IMR-90 (cell line): ENCODE measurements at regions not wholly inside any gene's neighbourhood (a gene's known extent, or its start where the extent isn't known, plus 50 kb on each side); places are given as distances from the start of the nearest gene placed in this dataset.

ENCODE experiments used
- ATAC-seq: fragments of 200-7000 bp; cut with Tn5 transposase; 2 replicates; pipeline ENCODE4 v1.9.1; 2020; ENCODE audit warnings: low read depth, mild to moderate bottlenecking, moderate library complexity
- BruUV-seq: library from RNA; stranded (reverse); fragments of 400-500 nt; replicated peaks from 2 replicates; lab custom pipeline; 2021; lab: Mats Ljungman, UMichigan
- CTCF ChIA-PET: fragments of 300-600 bp; formaldehyde crosslinking; extraction: SDS; loops from one replicate; lab custom pipeline; 2021; ENCODE audit warnings: antibody characterized with exemption; lab: Yijun Ruan, JAX
- POLR2A ChIA-PET: fragments of 300-600 bp; sonication (Branson Sonifier 250); formaldehyde crosslinking; loops from one replicate; lab custom pipeline; 2022; ENCODE audit warnings: antibody characterized with exemption; ENCODE audit not compliant: unreplicated experiment; lab: Charles Lee
- DNase-seq: peaks from one replicate; pipeline ENCODE4 v3.0.0; 2013
- H2AFZ ChIP-seq: replicated peaks from 2 replicates; pipeline ENCODE3; 2013; ENCODE audit warnings: low read length, mild to moderate bottlenecking; ENCODE audit not compliant: poor library complexity
- H2AK5ac ChIP-seq: 2 replicates; pipeline ENCODE4 v1.6.1; 2013; ENCODE audit warnings: low read depth, low read length, inconsistent platforms
- H2AK9ac ChIP-seq: replicated peaks from 2 replicates; pipeline ENCODE3; 2013; ENCODE audit warnings: mild to moderate bottlenecking, low read depth, low read length, moderate library complexity; ENCODE audit not compliant: poor library complexity
- H2BK120ac ChIP-seq: 2 replicates; pipeline ENCODE4 v1.6.1; 2013; ENCODE audit warnings: low read depth, low read length, inconsistent platforms
- H2BK15ac ChIP-seq: 3 replicates; pipeline ENCODE4 v1.6.1; 2013; ENCODE audit warnings: low read depth, low read length, inconsistent platforms
- H2BK20ac ChIP-seq: 2 replicates; pipeline ENCODE4 v1.6.1; 2013; ENCODE audit warnings: low read depth, mild to moderate bottlenecking, inconsistent platforms, low read length, moderate library complexity
- H2BK5ac ChIP-seq: 2 replicates; pipeline ENCODE4 v1.6.1; 2013; ENCODE audit warnings: mild to moderate bottlenecking, low read depth, low read length, inconsistent platforms; ENCODE audit not compliant: poor library complexity, severe bottlenecking
- H3K14ac ChIP-seq: replicated peaks from 2 replicates; pipeline ENCODE4 v1.6.1; 2013; ENCODE audit warnings: low read depth, low read length, inconsistent platforms
- H3K18ac ChIP-seq: 2 replicates; pipeline ENCODE4 v1.6.1; 2013; ENCODE audit warnings: low read depth, low read length, control low read depth
- H3K23ac ChIP-seq: 2 replicates; pipeline ENCODE4 v1.6.1; 2013; ENCODE audit warnings: low read depth, low read length, inconsistent platforms
- H3K27ac ChIP-seq: 2 replicates; pipeline ENCODE4 v1.5.1; 2013; ENCODE audit warnings: mild to moderate bottlenecking, control low read depth, low read length; ENCODE audit not compliant: insufficient read depth
- H3K27me3 ChIP-seq: 2 replicates; pipeline ENCODE4 v1.6.1; 2013; ENCODE audit warnings: low read length; ENCODE audit not compliant: control insufficient read depth, insufficient read depth
- H3K36me3 ChIP-seq: 2 replicates; pipeline ENCODE4 v1.6.1; 2013; ENCODE audit warnings: low read length, mixed read lengths; ENCODE audit not compliant: control insufficient read depth, insufficient read depth
- H3K4ac ChIP-seq: 2 replicates; pipeline ENCODE4 v1.6.1; 2013; ENCODE audit warnings: low read depth, low read length, inconsistent platforms
- H3K4me1 ChIP-seq: 2 replicates; pipeline ENCODE4 v1.6.1; 2013; ENCODE audit warnings: low read length, mixed read lengths; ENCODE audit not compliant: control insufficient read depth, insufficient read depth
- H3K4me2 ChIP-seq: 2 replicates; pipeline ENCODE4 v1.6.1; 2013; ENCODE audit warnings: low read depth, mild to moderate bottlenecking, control low read depth, low read length, moderate library complexity
- H3K4me3 ChIP-seq: 2 replicates; pipeline ENCODE4 v1.5.1; 2013; ENCODE audit warnings: low read depth, mild to moderate bottlenecking, control low read depth, low read length, moderate library complexity; ENCODE audit not compliant: insufficient read depth
- H3K56ac ChIP-seq: 2 replicates; pipeline ENCODE4 v1.6.1; 2013; ENCODE audit warnings: low read length, inconsistent platforms; ENCODE audit not compliant: insufficient read depth; ENCODE audit errors: extremely low read depth
- H3K79me1 ChIP-seq, 2 experiments: 2 replicates each; pipeline ENCODE4 v1.6.1; 2013; ENCODE audit warnings: low read length in 2 of 2, inconsistent platforms in 1 of 2, low read depth in 1 of 2
- H3K9ac ChIP-seq: 2 replicates; pipeline ENCODE4 v1.6.1; 2013; ENCODE audit warnings: low read depth, low read length, control low read depth
- H3K9me1 ChIP-seq: 2 replicates; pipeline ENCODE4 v1.6.1; 2013; ENCODE audit warnings: low read length, inconsistent platforms; ENCODE audit not compliant: insufficient read depth
- H3K9me3 ChIP-seq: 2 replicates; pipeline ENCODE4 v1.6.1; 2013; ENCODE audit warnings: low read length; ENCODE audit not compliant: control insufficient read depth, insufficient read depth
- H4K20me1 ChIP-seq: 2 replicates; pipeline ENCODE4 v1.6.1; 2013; ENCODE audit warnings: low read length, inconsistent platforms; ENCODE audit not compliant: insufficient read depth
- H4K5ac ChIP-seq: 2 replicates; pipeline ENCODE4 v1.6.1; 2013; ENCODE audit warnings: mild to moderate bottlenecking, low read depth, low read length, control low read depth
- H4K8ac ChIP-seq, 2 experiments: 2 replicates each; pipeline ENCODE4 v1.6.1; 2013; ENCODE audit warnings: low read depth in 2 of 2, low read length in 2 of 2, control low read depth in 1 of 2, inconsistent platforms in 1 of 2
- H4K91ac ChIP-seq: 2 replicates; pipeline ENCODE4 v1.6.1; 2013; ENCODE audit warnings: low read depth, low read length, inconsistent platforms; ENCODE audit not compliant: insufficient read depth
- BHLHE40 ChIP-seq: fragments of 150-350 bp; IDR thresholded peaks from 2 replicates; pipeline ENCODE4 v1.6.1; 2016; ENCODE audit warnings: mild to moderate bottlenecking, low read depth, low read length
- CEBPB ChIP-seq: IDR thresholded peaks from 2 replicates; pipeline ENCODE4 v1.6.1; 2012; ENCODE audit warnings: low read depth, low read length, improper control_type of control experiment
- CHD1 ChIP-seq: IDR thresholded peaks from 2 replicates; pipeline ENCODE4 v1.6.1; 2012; ENCODE audit warnings: low read depth, low read length, improper control_type of control experiment
- CTCF ChIP-seq: conservative IDR thresholded peaks from 2 replicates; pipeline ENCODE4 v1.5.1; 2012; ENCODE audit warnings: mild to moderate bottlenecking, low read depth, low read length, improper control_type of control experiment
- ELK1 ChIP-seq: fragments of 150-350 bp; IDR thresholded peaks from 2 replicates; pipeline ENCODE4 v1.6.1; 2016; ENCODE audit warnings: low read depth, mild to moderate bottlenecking, low read length, moderate library complexity, borderline replicate concordance
- FOS ChIP-seq: fragments of 150-350 bp; IDR thresholded peaks from 2 replicates; pipeline ENCODE4 v1.6.1; 2016; ENCODE audit warnings: low read depth, low read length
- MAFK ChIP-seq: IDR thresholded peaks from 2 replicates; pipeline ENCODE4 v1.6.1; 2012; ENCODE audit warnings: low read depth, low read length, improper control_type of control experiment
- MXI1 ChIP-seq: IDR thresholded peaks from 2 replicates; pipeline ENCODE4 v1.6.1; 2012; ENCODE audit warnings: low read depth, mild to moderate bottlenecking, low read length, moderate library complexity, borderline replicate concordance
- NFE2L2 ChIP-seq: fragments of 150-350 bp; IDR thresholded peaks from 2 replicates; pipeline ENCODE4 v1.6.1; 2016; ENCODE audit warnings: low read depth, mild to moderate bottlenecking, low read length
- POLR2A ChIP-seq: IDR thresholded peaks from 2 replicates; pipeline ENCODE4 v1.6.1; 2012; ENCODE audit warnings: mild to moderate bottlenecking, low read depth, low read length
- RAD21 ChIP-seq: IDR thresholded peaks from 2 replicates; pipeline ENCODE4 v1.6.1; 2012; ENCODE audit warnings: low read length, improper control_type of control experiment
- RCOR1 ChIP-seq: IDR thresholded peaks from 2 replicates; pipeline ENCODE4 v1.6.1; 2012; ENCODE audit warnings: mild to moderate bottlenecking, low read length, improper control_type of control experiment; ENCODE audit not compliant: insufficient replicate concordance
- RFX5 ChIP-seq: IDR thresholded peaks from 2 replicates; pipeline ENCODE4 v1.8.0; 2012; ENCODE audit warnings: low read depth, mild to moderate bottlenecking, low read length, moderate library complexity
- SMC3 ChIP-seq: fragments of 150-350 bp; IDR thresholded peaks from 2 replicates; pipeline ENCODE4 v1.6.1; 2016; ENCODE audit warnings: low read depth, mild to moderate bottlenecking, antibody characterized with exemption, low read length, moderate library complexity
- USF2 ChIP-seq: fragments of 150-350 bp; IDR thresholded peaks from 2 replicates; pipeline ENCODE4 v1.6.1; 2017; ENCODE audit warnings: mild to moderate bottlenecking, antibody characterized with exemption, low read length, low read depth
- dilution Hi-C: fragments of 300-500 bp; cut with HindIII; formaldehyde crosslinking; loops from one replicate; pipeline ENCODE4 v1.14.3; 2018; ENCODE audit warnings: low sequenced_read_pairs; ENCODE audit not compliant: unreplicated experiment
- in situ Hi-C: fragments of 300-500 bp; cut with MboI; formaldehyde crosslinking; loops from 3 replicates; pipeline ENCODE4 v1.14.3; 2019; ENCODE audit warnings: low sequenced_read_pairs, inconsistent platforms, mixed read lengths
- intact Hi-C: fragments of 100-400 bp; cut with micrococcal nuclease; formaldehyde crosslinking; loops from 2 replicates; pipeline ENCODE4 v1.10.0; 2022

GRCh38 chr2:84017010-84017409 is 442.1 kb downstream of the SUCLG1 start:
- CTCF ChIA-PET = no interaction called here
- Histone ChIP-seq H3K4me1 (no peaks in the 10 kb centered on the region), H3K4me3 (no peak overlapping the region), H2AFZ (no peak overlapping the region), H3K36me3 (no peaks in the 10 kb centered on the region), H3K27me3 (no peaks in the 10 kb centered on the region), H3K56ac (no peak overlapping the region), H3K9me3 (no peaks in the 10 kb centered on the region), H3K9ac (no peak overlapping the region), H3K27ac (no peak overlapping the region), H2AK9ac (no peak overlapping the region), H3K4ac (no peak overlapping the region), H4K91ac (no peak overlapping the region), H2BK120ac (no peak overlapping the region), H3K23ac (no peak overlapping the region), H2AK5ac (no peak overlapping the region), H3K4me2 (no peak overlapping the region), H4K8ac (no peak overlapping the region), H4K20me1 (no peaks in the 10 kb centered on the region), H2BK15ac (no peak overlapping the region), H2BK5ac (no peak overlapping the region), H2BK20ac (no peak overlapping the region), H3K79me1 (no peaks in the 10 kb centered on the region), H4K5ac (no peak overlapping the region), H3K9me1 (no peaks in the 10 kb centered on the region), H3K18ac (no peak overlapping the region), H3K14ac (no peak overlapping the region)
- dilution Hi-C loops (no loop called here), intact Hi-C loops (no loop called here), in situ Hi-C loops (no loop called here)
- BruUV-seq = no TSS peak
- TF ChIP-seq SMC3 = no peak
- TF ChIP-seq RFX5 = no peak
- TF ChIP-seq RCOR1 = no peak
- no peak for TF ChIP-seq CEBPB
- TF ChIP-seq BHLHE40 = no peak
- TF ChIP-seq FOS = no peak
- TF ChIP-seq NFE2L2 = no peak
- no peak for TF ChIP-seq MXI1
- TF ChIP-seq CHD1 = no peak
- no peak for TF ChIP-seq CTCF
- no peak for TF ChIP-seq USF2
- no peak for TF ChIP-seq RAD21
- no peak for TF ChIP-seq POLR2A
- no peak for TF ChIP-seq ELK1
- TF ChIP-seq MAFK = no peak
- DNase-seq = no peak
- POLR2A ChIA-PET = no interaction called here
- ATAC-seq = no peak
